Right lobe of liver (tissue), 6 donors: ENCODE measurements at regions not wholly inside any gene's neighbourhood (a gene's known extent, or its start where the extent isn't known, plus 50 kb on each side); places are given as distances from the start of the nearest gene placed in this dataset.
A peak's percentile ranks its signal among the peaks of the same experiment; 100 is the strongest.

Source experiments
- ATAC-seq, 4 donors: fragments of 200-7000 bp; cut with Tn5 transposase; one replicate each; pipeline ENCODE4 v1.9.1; 2020; ENCODE audit warnings: mild to moderate bottlenecking in 4 of 4, moderate library complexity in 4 of 4
- DNase-seq, 3 donors: peaks; one replicate each; pipeline ENCODE4 v3.0.0-alpha.2; 2020
- H3K27ac ChIP-seq, 3 donors: fragments of 200-600 bp; one replicate each; pipeline ENCODE4 v1.8.0; 2022
- H3K27me3 ChIP-seq, 2 donors: fragments of 200-600 bp; one replicate each; pipeline ENCODE4 v1.8.0; 2022
- H3K36me3 ChIP-seq, 4 donors: fragments of 200-600 bp; sonication (generic) in 1 of 4; one replicate each; pipeline versions ENCODE4 v1.5.1 to v1.8.0; 2017 to 2022; ENCODE audit warnings: control low read depth in 1 of 4
- H3K4me1 ChIP-seq, 4 donors: fragments of 200-600 bp; sonication (generic) in 1 of 4; one replicate each; pipeline versions ENCODE4 v1.5.1 to v1.8.0; 2017 to 2022; ENCODE audit warnings: control low read depth in 1 of 4
- H3K4me3 ChIP-seq, 3 donors: fragments of 200-600 bp; one replicate each; pipeline ENCODE4 v1.8.0; 2022
- H3K9me3 ChIP-seq, 4 donors: fragments of 200-600 bp; sonication (generic) in 1 of 4; one replicate each; pipeline versions ENCODE4 v1.5.1 to v1.8.0; 2017 to 2022; ENCODE audit warnings: control low read depth in 1 of 4
- CTCF ChIP-seq, 4 donors: fragments of 200-600 bp in 3 of 4; fragments of 450-650 bp in 1 of 4; IDR thresholded peaks; one replicate each; pipeline versions ENCODE4 v1.5.1 to v1.8.0; 2016 to 2022; ENCODE audit warnings: antibody characterized with exemption in 4 of 4, mild to moderate bottlenecking in 2 of 4
- POLR2A ChIP-seq: fragments of 450-650 bp; IDR thresholded peaks from one replicate; pipeline ENCODE4 v1.6.1; 2017; ENCODE audit warnings: antibody characterized with exemption, mild to moderate bottlenecking
- WGBS: methylation state at CpG from one replicate; pipeline ENCODE4 v1.1.6; 2018; ENCODE audit warnings: low coverage, low lambda C conversion rate; ENCODE audit not compliant: insufficient coverage; ENCODE audit errors: missing lambda C conversion rate; 5-methylcytosine and 5-hydroxymethylcytosine counted together
- intact Hi-C, 2 donors: fragments of 100-400 bp; cut with DNase I; formaldehyde crosslinking; loops; one replicate each; pipeline versions ENCODE4 v1.11.2 to v1.14.1; 2022
- donor health status: DM: no; HTN: yes; CAD: no.
- donor health status: DM: no; HTN: no; CAD: no.
- donor health status: DM: no; HTN: no; CAD: no.
- donor health status: DM: no; HTN: yes; CAD: no.
- donor health status: DM: no; HTN: yes; CAD: no.

- Histone ChIP-seq H3K4me1 (no peaks in the 10 kb centered on the region), H3K9me3 (no peaks in the 10 kb centered on the region), H3K27me3 (no peaks in the 10 kb centered on the region), H3K27ac (no peak overlapping the region), H3K36me3 (no peaks in the 10 kb centered on the region), H3K4me3 (no peak overlapping the region)
- intact Hi-C loops: no loop called here
- 79% methylated on average over 1 of the region's 1 CpG for WGBS
- TF ChIP-seq POLR2A (no peak), CTCF (IDR thresholded peaks at IDR 0.05) (no peak)
- no peak for ATAC-seq
- DNase-seq: no peak
Observed at GRCh38 chr2:234285541-234285940, 211.3 kb downstream of the ARL4C start.

DNA sequence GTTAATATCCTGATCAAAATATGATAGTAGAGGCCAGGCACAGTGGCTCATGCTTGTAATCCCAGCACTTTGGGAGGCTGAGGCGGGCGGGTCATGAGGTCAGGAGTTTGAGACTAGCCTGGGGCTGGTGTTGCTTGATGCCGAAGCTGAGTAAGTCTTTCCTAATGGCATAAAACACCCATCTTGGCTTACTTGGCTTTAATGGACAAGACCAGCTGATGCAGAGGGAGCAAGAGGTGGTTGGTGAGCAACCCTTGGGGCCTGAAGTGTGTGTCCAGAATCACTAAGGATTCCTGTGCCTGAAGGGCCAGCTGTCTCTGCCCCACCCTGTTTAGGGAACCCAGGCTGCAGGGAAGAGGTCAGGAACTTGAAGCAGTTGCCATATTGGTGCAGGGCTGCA, 217.2 kb downstream of the ARL4C start:
- Histone ChIP-seq H3K36me3 (no peaks in the 10 kb centered on the region), H3K4me1 (no peaks in the 10 kb centered on the region), H3K27me3 (no peaks in the 10 kb centered on the region), H3K4me3 (no peak overlapping the region), H3K9me3 (no peaks in the 10 kb centered on the region), H3K27ac (no peak overlapping the region)
- intact Hi-C loops: no loop called here
- ATAC-seq: no peak
- no peak for DNase-seq
- WGBS: 52% methylated on average over 3 of the region's 3 CpGs
- TF ChIP-seq POLR2A: no peak
- no peak for TF ChIP-seq CTCF (IDR thresholded peaks at IDR 0.05)

DNA sequence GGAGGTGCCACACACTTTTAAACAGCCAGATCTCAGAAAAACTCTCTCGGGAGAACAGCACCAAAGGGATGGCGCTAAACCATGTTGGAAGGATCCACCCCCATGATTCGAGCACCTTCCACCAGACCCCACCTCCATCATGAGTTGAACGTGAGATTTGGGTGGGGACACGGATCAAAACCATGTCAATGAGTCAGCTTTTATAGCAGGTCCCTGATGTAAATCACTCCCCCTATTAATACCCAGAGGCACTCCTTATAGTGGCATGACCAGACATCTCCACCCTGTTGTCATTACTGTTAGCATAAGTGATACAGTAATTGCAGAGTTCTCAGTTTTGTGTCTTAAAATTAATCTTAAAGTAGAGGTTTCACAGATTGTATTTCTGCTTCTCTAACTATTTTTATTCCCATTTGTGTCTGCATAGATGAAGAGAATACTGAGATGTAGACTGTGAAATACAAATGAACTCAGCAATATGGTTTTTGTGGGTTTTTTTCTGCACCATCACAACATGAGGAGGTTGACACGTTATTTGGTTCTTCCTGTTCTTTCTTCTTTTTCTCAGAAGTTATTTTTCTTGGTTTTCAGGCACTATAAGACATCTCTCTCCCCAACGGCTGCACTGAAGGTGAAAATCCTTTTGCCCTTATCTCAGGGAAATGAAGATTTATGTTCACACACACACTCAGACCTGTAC, 218.2 kb downstream of the ARL4C start:
- H3K36me3 ChIP-seq: no peaks in the 10 kb centered on the region
- H3K4me1 ChIP-seq: no peaks in the 10 kb centered on the region
- H3K9me3 ChIP-seq: no peaks in the 10 kb centered on the region
- no peaks in the 10 kb centered on the region for H3K27me3 ChIP-seq
- intact Hi-C loops: no loop called here
- H3K4me3 ChIP-seq: no peak overlapping the region
- 40% methylated on average over 3 of the region's 7 CpGs for WGBS
- no peak overlapping the region for H3K27ac ChIP-seq
- DNase-seq: no peak
- no peak for TF ChIP-seq CTCF (IDR thresholded peaks at IDR 0.05)
- TF ChIP-seq POLR2A: no peak
- peak in 1 of 4 donors; percentile 30 for ATAC-seq

DNA sequence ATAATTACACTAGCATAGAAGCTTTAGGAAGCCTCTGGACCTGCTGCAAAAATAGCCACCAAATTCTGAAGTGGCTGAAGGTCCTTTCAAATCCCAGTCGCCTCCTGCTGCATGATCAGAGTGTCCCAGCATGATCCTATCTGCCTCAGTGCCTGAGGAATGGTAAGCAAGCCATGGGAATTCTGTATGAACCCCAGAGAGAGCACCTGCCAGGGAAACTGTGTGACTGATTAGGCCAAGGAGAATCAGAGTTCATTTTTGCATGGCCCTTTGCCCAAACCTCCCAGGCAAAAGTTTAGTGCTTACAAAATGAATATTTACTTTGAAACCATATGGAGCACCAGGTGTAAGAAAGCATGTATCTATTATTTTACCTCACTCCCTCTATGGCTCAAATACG, 221.4 kb downstream of the ARL4C start:
- Histone ChIP-seq H3K9me3 (no peaks in the 10 kb centered on the region), H3K27ac (no peak overlapping the region), H3K27me3 (no peaks in the 10 kb centered on the region), H3K4me3 (no peak overlapping the region), H3K4me1 (no peaks in the 10 kb centered on the region), H3K36me3 (no peaks in the 10 kb centered on the region)
- intact Hi-C loops: no loop called here
- ATAC-seq (peak in 1 of 4 donors; percentile 62), DNase-seq (no peak)
- 71% methylated on average over 2 of the region's 2 CpGs for WGBS
- TF ChIP-seq CTCF (IDR thresholded peaks at IDR 0.05): no peak
- no peak for TF ChIP-seq POLR2A
